GM12878 (cell line): ENCODE measurements at regions not wholly inside any gene's neighbourhood (a gene's known extent, or its start where the extent isn't known, plus 50 kb on each side); places are given as distances from the start of the nearest gene placed in this dataset.
A peak's percentile ranks its signal among the peaks of the same experiment; 100 is the strongest.

ENCODE experiments used
- ATAC-seq: fragments of 200-7000 bp; cut with Tn5 transposase; 3 replicates; pipeline ENCODE4 v1.9.1; 2020; ENCODE audit warnings: mild to moderate bottlenecking, moderate library complexity
- BruUV-seq: library from RNA; stranded (reverse); fragments of 400-500 nt; replicated peaks from 2 replicates; lab custom pipeline; 2021; lab: Mats Ljungman, UMichigan
- CTCF ChIA-PET: fragments of 300-600 bp; sonication (Branson Sonifier 250); formaldehyde crosslinking; extraction: SDS; loops from one replicate; lab custom pipeline; 2021; ENCODE audit warnings: inconsistent platforms; lab: Yijun Ruan, JAX
- POLR2A ChIA-PET: fragments of 350-600 bp; formaldehyde crosslinking; extraction: SDS; loops from one replicate; lab custom pipeline; 2021; ENCODE audit warnings: inconsistent platforms; lab: Charles Lee
- RAD21 ChIA-PET: fragments of 300-600 bp; sonication (Branson Sonifier 250); formaldehyde crosslinking; loops from one replicate; lab custom pipeline; 2023; ENCODE audit warnings: antibody characterized with exemption; ENCODE audit not compliant: unreplicated experiment; lab: Charles Lee
- SMC1A ChIA-PET: fragments of 300-600 bp; sonication (Branson Sonifier 250); formaldehyde crosslinking; loops from one replicate; lab custom pipeline; 2023; ENCODE audit not compliant: unreplicated experiment, uncharacterized antibody; lab: Charles Lee
- DNase-seq: peaks from one replicate; pipeline ENCODE4 v3.0.0-alpha.2; 2011; ENCODE audit warnings: low read depth, low spot score
- FAIRE-seq: peaks from 3 replicates; lab custom pipeline; 2011; peaks lifted over from hg19 to GRCh38; lab: Jason Lieb, UNC
- H2AFZ ChIP-seq: 2 replicates; pipeline ENCODE4 v1.6.0; 2011; ENCODE audit warnings: low read depth, low read length, control low read depth; ENCODE audit not compliant: control insufficient read depth
- H3K27ac ChIP-seq: 2 replicates; pipeline ENCODE4 v1.5.1; 2011; ENCODE audit warnings: control low read depth; ENCODE audit not compliant: control insufficient read depth, insufficient read depth
- H3K27me3 ChIP-seq, 2 experiments: replicated peaks in 1 of 2; 2 replicates each; pipeline versions ENCODE4 v1.6.0 to v1.6.1; 2011; ENCODE audit warnings: low read length in 1 of 2; ENCODE audit not compliant: control insufficient read depth in 2 of 2, insufficient read depth in 2 of 2
- H3K36me3 ChIP-seq, 2 experiments: 2 replicates each; pipeline ENCODE4 v1.5.1; 2011; ENCODE audit warnings: low read length in 1 of 2; ENCODE audit not compliant: control insufficient read depth in 2 of 2, insufficient read depth in 2 of 2
- H3K4me1 ChIP-seq: 2 replicates; pipeline ENCODE4 v1.6.1; 2011; ENCODE audit warnings: mild to moderate bottlenecking, low read length, moderate library complexity, mixed read lengths; ENCODE audit not compliant: control insufficient read depth, insufficient read depth
- H3K4me2 ChIP-seq: 2 replicates; pipeline ENCODE4 v1.6.0; 2011; ENCODE audit warnings: control low read depth; ENCODE audit not compliant: control insufficient read depth, insufficient read depth
- H3K4me3 ChIP-seq: fragments of 200-600 bp; sonication (generic); 2 replicates; pipeline ENCODE4 v1.5.1; 2016
- H3K79me2 ChIP-seq: 2 replicates; pipeline ENCODE4 v1.6.0; 2011; ENCODE audit warnings: low read length; ENCODE audit not compliant: control insufficient read depth, insufficient read depth
- H3K9ac ChIP-seq: 2 replicates; pipeline ENCODE4 v1.8.0; 2011; ENCODE audit warnings: low read length, control low read depth, mixed read lengths; ENCODE audit not compliant: control insufficient read depth, insufficient read depth
- H3K9me3 ChIP-seq: replicated peaks from 3 replicates; pipeline ENCODE4 v1.5.1; 2011; ENCODE audit warnings: mild to moderate bottlenecking, low read length; ENCODE audit not compliant: control insufficient read depth, insufficient read depth
- H4K20me1 ChIP-seq: 2 replicates; pipeline ENCODE4 v1.6.0; 2011; ENCODE audit not compliant: control insufficient read depth, insufficient read depth
- EED ChIP-seq: sonication (generic); IDR thresholded peaks from 2 replicates; pipeline ENCODE4 v1.6.1; 2016; ENCODE audit warnings: antibody characterized with exemption, low read depth
- HDGF ChIP-seq: fragments of 450-650 bp; IDR thresholded peaks from 2 replicates; pipeline ENCODE4 v1.6.1; 2016; ENCODE audit warnings: antibody characterized with exemption
- NR2F1 ChIP-seq: fragments of 450-650 bp; conservative IDR thresholded peaks from 2 replicates; pipeline ENCODE4 v1.6.1; 2017; ENCODE audit warnings: mild to moderate bottlenecking
- RAD21 ChIP-seq: IDR thresholded peaks from 2 replicates; pipeline ENCODE4 v1.6.1; 2011; ENCODE audit warnings: mild to moderate bottlenecking, low read depth, low read length, moderate library complexity; ENCODE audit not compliant: insufficient read depth
- SKIL ChIP-seq: fragments of 450-650 bp; IDR thresholded peaks from 2 replicates; pipeline ENCODE4 v1.6.1; 2017; ENCODE audit warnings: mild to moderate bottlenecking, low read depth, inconsistent platforms; ENCODE audit not compliant: poor library complexity, severe bottlenecking
- SMC3 ChIP-seq: IDR thresholded peaks from 2 replicates; pipeline ENCODE4 v1.6.1; 2011; ENCODE audit warnings: low read length, improper control_type of control experiment, borderline replicate concordance
- STAT1 ChIP-seq: fragments of 450-650 bp; conservative IDR thresholded peaks from 2 replicates; pipeline ENCODE4 v1.6.1; 2014; ENCODE audit warnings: antibody characterized with exemption, mild to moderate bottlenecking
- STAT3 ChIP-seq: IDR thresholded peaks from 2 replicates; pipeline ENCODE4 v1.6.1; 2011; ENCODE audit warnings: low read depth, low read length, improper control_type of control experiment
- SUZ12 ChIP-seq: fragments of 200-600 bp; sonication (generic); IDR thresholded peaks from one replicate; pipeline ENCODE4 v1.6.1; 2018; ENCODE audit warnings: antibody characterized with exemption, mild to moderate bottlenecking; ENCODE audit not compliant: unreplicated experiment
- TBL1XR1 ChIP-seq: IDR thresholded peaks from 2 replicates; pipeline ENCODE4 v1.6.1; 2012; ENCODE audit warnings: low read depth, low read length, improper control_type of control experiment
- TCF3 ChIP-seq: IDR thresholded peaks from 2 replicates; pipeline ENCODE4 v1.6.1; 2012; ENCODE audit warnings: low read depth, mild to moderate bottlenecking, low read length, borderline replicate concordance; ENCODE audit not compliant: insufficient read depth
- WGBS: methylation state at CpG from one replicate; pipeline ENCODE4 v1.1.6; 2016; ENCODE audit warnings: low lambda C conversion rate; ENCODE audit not compliant: insufficient replicate concordance, insufficient coverage; ENCODE audit errors: missing lambda C conversion rate; 5-methylcytosine and 5-hydroxymethylcytosine counted together
- in situ Hi-C: fragments of 300-500 bp; cut with MboI; formaldehyde crosslinking; loops from 9 replicates; pipeline ENCODE4 v1.14.3; 2018; ENCODE audit warnings: mixed read lengths
- intact Hi-C: fragments of 100-400 bp; cut with micrococcal nuclease; formaldehyde crosslinking; loops from one replicate; pipeline ENCODE4 v1.14.2; 2022; ENCODE audit not compliant: unreplicated experiment
- TF ChIP-seq, protein P1 (sequence below): fragments of 450-650 bp; IDR thresholded peaks from 2 replicates; pipeline ENCODE4 v1.6.1; 2017; ENCODE audit warnings: borderline replicate concordance
- TF ChIP-seq, protein P2 (sequence below): fragments of 450-650 bp; IDR thresholded peaks from 2 replicates; pipeline ENCODE4 v1.6.1; 2016; ENCODE audit warnings: mild to moderate bottlenecking

GRCh38 chr5:111834926-111835599, 78.1 kb upstream of the NREP start:
- peak; percentile 51; the same call in 2 of the 3 replicates for ATAC-seq
- Histone ChIP-seq H3K9me3 (no peaks in the 10 kb centered on the region; the same call in 2 of the 3 replicates), H4K20me1 (no peaks in the 10 kb centered on the region), H3K4me3 (no peak overlapping the region), H3K27me3 (no peaks in the 10 kb centered on the region), H3K9ac (no peak overlapping the region), H3K27ac (no peak overlapping the region), H3K4me2 (no peak overlapping the region), H3K4me1 (no peaks in the 10 kb centered on the region), H3K79me2 (no peaks in the 10 kb centered on the region), H2AFZ (no peak overlapping the region), H3K36me3 (no peaks in the 10 kb centered on the region)
- in situ Hi-C loops (no loop called here), intact Hi-C loops (loop anchor here (2.0 to 10.0 kb wide), 2 partner anchors 280 to 312 kb away; no protein-coding TSS in a partner anchor)
- POLR2A ChIA-PET, result no interaction called here
- RAD21 ChIA-PET, result interaction anchor here (0.7 to 0.9 kb wide), 2 partner anchors 284 to 311 kb away, joined by 3 read pairs; no protein-coding TSS in a partner anchor
- BruUV-seq, result no TSS peak
- no peak for FAIRE-seq
- no peak for DNase-seq
- SMC1A ChIA-PET, result interaction anchor here (0.9 to 1.0 kb wide), 4 partner anchors 14 to 311 kb away, joined by 3 to 7 read pairs (median 4); no protein-coding TSS in a partner anchor
- CTCF ChIA-PET, result interaction anchor here (1.2 kb wide), 1 partner anchor 311 kb away, joined by 9 read pairs; no protein-coding TSS in a partner anchor
- WGBS, result 48% methylated on average over 2 of the region's 2 CpGs
- TF ChIP-seq EED (no peak), SKIL (no peak), TBL1XR1 (no peak), NR2F1 (no peak), STAT1 (no peak), TCF3 (no peak), HDGF (no peak), SMC3 (0 out of 2 replicates have a peak, but pooled peaks have one; percentile 29), SUZ12 (no peak), STAT3 (no peak), RAD21 (peak; percentile 66)
- TF ChIP-seq, protein P1, sequence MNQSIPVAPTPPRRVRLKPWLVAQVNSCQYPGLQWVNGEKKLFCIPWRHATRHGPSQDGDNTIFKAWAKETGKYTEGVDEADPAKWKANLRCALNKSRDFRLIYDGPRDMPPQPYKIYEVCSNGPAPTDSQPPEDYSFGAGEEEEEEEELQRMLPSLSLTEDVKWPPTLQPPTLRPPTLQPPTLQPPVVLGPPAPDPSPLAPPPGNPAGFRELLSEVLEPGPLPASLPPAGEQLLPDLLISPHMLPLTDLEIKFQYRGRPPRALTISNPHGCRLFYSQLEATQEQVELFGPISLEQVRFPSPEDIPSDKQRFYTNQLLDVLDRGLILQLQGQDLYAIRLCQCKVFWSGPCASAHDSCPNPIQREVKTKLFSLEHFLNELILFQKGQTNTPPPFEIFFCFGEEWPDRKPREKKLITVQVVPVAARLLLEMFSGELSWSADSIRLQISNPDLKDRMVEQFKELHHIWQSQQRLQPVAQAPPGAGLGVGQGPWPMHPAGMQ, result no peak
- TF ChIP-seq, protein P2, sequence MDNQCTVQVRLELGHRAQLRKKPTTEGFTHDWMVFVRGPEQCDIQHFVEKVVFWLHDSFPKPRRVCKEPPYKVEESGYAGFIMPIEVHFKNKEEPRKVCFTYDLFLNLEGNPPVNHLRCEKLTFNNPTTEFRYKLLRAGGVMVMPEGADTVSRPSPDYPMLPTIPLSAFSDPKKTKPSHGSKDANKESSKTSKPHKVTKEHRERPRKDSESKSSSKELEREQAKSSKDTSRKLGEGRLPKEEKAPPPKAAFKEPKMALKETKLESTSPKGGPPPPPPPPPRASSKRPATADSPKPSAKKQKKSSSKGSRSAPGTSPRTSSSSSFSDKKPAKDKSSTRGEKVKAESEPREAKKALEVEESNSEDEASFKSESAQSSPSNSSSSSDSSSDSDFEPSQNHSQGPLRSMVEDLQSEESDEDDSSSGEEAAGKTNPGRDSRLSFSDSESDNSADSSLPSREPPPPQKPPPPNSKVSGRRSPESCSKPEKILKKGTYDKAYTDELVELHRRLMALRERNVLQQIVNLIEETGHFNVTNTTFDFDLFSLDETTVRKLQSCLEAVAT, result no peak
